AG10803 (cell line): ENCODE measurements at regions not wholly inside any gene's neighbourhood (a gene's known extent, or its start where the extent isn't known, plus 50 kb on each side); places are given as distances from the start of the nearest gene placed in this dataset.

Experiments
- DNase-seq: peaks from one replicate; pipeline ENCODE4 v3.0.0; 2010; ENCODE audit warnings: low read depth
- H3K4me3 ChIP-seq: 2 replicates; pipeline ENCODE4 v1.5.1; 2011; ENCODE audit warnings: mild to moderate bottlenecking, low read length, control low read depth
- TF ChIP-seq, protein P1 (sequence below): conservative IDR thresholded peaks from 2 replicates; pipeline ENCODE4 v1.5.1; 2011; ENCODE audit warnings: mild to moderate bottlenecking, low read length, control low read depth, inconsistent platforms

DNA sequence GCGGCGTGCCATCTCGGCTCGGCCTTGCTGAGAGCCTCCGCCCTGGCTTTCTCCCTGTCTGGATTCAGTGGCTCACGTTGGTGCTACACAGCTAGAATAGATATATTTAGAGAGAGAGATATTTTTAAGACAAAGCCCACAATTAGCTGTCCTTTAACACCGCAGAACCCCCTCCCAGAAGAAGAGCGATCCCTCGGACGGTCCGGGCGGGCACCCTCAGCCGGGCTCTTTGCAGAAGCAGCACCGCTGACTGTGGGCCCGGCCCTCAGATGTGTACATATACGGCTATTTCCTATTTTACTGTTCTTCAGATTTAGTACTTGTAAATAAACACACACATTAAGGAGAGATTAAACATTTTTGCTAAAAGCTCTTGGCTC is 54.1 kb downstream of the PLXNA1 start:
- H3K4me3 ChIP-seq, result no peak overlapping the region
- TF ChIP-seq, protein P1, sequence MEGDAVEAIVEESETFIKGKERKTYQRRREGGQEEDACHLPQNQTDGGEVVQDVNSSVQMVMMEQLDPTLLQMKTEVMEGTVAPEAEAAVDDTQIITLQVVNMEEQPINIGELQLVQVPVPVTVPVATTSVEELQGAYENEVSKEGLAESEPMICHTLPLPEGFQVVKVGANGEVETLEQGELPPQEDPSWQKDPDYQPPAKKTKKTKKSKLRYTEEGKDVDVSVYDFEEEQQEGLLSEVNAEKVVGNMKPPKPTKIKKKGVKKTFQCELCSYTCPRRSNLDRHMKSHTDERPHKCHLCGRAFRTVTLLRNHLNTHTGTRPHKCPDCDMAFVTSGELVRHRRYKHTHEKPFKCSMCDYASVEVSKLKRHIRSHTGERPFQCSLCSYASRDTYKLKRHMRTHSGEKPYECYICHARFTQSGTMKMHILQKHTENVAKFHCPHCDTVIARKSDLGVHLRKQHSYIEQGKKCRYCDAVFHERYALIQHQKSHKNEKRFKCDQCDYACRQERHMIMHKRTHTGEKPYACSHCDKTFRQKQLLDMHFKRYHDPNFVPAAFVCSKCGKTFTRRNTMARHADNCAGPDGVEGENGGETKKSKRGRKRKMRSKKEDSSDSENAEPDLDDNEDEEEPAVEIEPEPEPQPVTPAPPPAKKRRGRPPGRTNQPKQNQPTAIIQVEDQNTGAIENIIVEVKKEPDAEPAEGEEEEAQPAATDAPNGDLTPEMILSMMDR, result no peak
- no peak for DNase-seq

DNA sequence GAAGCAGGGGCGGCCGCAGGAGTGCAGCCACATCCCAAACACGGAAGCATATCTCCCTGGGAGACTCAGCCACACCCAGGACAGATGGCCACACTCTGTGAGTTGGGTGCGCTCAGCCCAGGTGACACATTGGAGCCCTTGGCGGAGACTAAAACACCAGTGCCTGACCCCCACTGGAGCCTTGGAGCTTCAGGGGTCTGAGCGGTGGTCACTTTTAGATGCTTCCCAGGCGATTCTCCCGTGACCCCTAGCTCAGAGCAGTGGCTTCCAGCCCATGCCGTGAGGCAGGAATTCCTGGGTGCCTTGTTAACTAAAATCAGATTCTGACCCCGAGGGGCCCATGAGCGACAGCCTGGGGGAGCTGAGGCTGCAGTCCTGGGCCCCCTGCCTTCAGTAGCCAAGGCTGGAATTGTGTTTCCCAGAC is 54.5 kb downstream of the PLXNA1 start:
- TF ChIP-seq, protein P1, result no peak
- DNase-seq, result no peak
- H3K4me3 ChIP-seq, result no peak overlapping the region

DNA sequence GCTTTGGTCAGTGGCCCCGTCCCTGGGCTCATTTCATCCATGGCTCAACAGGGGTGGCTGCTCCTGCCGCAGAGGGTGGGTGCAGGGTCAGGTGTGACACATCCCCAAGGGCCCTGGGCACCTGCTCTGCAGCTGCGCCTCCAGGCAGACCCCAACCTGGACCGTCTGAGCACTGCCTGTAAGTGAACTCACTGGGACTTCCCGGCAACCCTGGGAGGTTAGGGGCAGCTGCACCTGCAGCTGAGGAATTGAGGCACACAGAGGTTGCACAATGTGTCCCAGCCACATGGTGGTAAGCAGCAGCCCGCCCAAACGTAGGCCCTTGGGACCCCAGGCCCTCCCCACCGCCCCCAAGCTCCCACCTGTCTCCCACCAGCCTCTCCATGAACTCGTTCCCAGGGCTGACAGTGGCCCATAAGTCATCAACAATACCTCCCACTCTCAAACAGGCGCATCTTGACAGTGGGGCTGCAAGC is 55.1 kb downstream of the PLXNA1 start:
- no peak for DNase-seq
- TF ChIP-seq, protein P1, result no peak
- no peak overlapping the region for H3K4me3 ChIP-seq

DNA sequence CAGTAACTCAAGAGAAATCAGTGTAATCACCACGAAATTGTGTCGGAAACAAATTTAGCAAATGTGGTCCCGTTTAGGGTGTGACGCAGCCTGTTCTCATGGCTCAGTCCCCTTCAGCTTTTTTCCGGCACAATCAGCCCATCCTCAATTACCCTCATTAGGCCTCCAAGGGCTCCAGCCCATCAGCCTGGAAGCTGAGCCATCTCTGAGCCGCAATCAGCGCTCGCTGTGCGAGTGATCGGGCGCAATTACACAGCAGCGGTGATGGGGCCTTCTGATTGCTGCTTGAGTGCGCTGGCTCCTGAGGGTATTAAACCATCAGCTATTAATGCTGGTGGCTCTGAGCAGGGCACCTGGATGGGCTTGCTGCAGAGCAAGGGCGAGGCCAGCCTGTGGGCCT is 55.6 kb downstream of the PLXNA1 start:
- TF ChIP-seq, protein P1, result no peak
- DNase-seq, result no peak
- no peak overlapping the region for H3K4me3 ChIP-seq

DNA sequence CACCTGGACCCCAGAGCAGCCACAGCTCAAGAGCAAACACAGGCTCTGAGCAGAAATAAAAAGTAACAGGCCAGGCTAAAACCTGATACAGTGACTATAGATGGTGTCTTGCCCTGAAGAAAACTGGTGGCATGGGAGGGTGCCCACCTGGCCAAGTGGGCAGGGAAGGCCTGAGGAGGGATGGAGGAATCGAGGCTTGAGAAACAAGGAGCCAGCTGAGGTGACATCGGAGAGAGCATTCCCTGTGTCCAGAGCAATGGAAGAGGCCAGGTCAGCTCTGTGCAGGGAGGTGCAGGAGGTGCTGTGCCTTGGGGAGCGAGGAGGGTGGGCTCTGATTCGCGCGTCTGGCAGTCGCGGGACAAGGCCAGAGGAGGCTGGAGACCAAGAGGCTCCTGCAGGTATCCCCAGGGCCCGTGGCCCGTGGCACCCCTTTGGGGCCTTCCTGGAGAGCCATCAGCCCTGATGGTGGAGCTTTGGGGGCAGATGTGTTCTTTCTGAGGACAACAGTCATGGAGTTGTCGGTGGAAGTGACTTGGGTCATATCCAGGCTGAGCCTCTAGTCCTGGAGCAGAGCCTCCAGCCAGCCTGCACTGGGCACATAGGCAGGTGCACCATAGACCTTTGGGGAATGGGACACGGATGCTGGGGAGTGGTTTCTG is 56.1 kb downstream of the PLXNA1 start:
- no peak for DNase-seq
- TF ChIP-seq, protein P1, result no peak
- no peak overlapping the region for H3K4me3 ChIP-seq

DNA sequence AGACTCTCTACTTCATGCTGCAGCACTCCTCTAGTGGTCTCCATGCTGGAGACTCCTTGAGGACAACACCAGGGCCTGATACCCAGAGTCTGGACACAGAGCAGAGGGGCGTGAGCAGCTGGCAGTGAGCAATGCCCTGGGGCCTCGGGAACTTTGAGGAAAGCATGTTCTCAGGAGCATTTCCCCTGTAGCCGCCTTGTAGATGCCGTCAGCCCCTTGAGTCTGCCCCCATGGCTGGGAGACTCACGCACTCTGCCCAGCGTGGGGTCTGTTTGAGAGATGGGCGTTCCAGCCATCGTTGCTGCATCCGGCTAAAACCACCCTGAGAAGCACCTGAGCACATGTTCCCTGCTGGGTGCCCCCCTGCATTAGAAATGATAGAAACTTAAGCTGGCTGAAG is 56.8 kb downstream of the PLXNA1 start:
- H3K4me3 ChIP-seq, result no peak overlapping the region
- TF ChIP-seq, protein P1, result no peak
- no peak for DNase-seq

DNA sequence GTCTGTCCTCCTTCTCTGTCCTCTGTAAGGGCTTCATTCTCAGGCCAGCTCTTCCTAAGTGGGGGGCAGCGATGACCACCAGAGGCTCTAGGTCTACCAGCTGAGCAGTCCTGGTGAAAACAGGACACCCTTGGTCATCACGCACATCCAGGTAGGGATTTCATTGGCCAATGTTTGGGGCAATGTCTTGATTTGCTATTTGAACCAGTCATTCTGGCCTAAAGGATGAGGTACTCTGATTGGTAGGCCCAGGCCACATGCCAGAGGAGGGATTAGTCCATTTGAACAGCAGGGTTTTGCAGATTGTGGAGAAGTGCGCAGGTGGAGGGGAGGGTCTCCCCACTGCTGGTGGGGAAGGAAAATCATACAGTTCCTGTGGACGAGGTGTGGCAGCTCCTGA is 57.3 kb downstream of the PLXNA1 start:
- no peak for DNase-seq
- H3K4me3 ChIP-seq, result no peak overlapping the region
- TF ChIP-seq, protein P1, result no peak
